HG02885 (cell line): ENCODE measurements at regions not wholly inside any gene's neighbourhood (a gene's known extent, or its start where the extent isn't known, plus 50 kb on each side); places are given as distances from the start of the nearest gene placed in this dataset.
"Not testable (repeated sequence)": the region's sequence is repeated elsewhere in the genome, so short reads cannot be mapped to it uniquely, and the experiment has no call there.

Experiments used
- ATAC-seq: cut with Tn5 transposase; IDR thresholded peaks from one replicate; pipeline ENCODE4 v1.9.1; 2021; ENCODE audit warnings: mild to moderate bottlenecking; ENCODE audit not compliant: unreplicated experiment, poor library complexity

GRCh38 chr18:38759457-38759856 lies 1193.9 kb upstream of the CELF4 start:
- ATAC-seq = no peak

GRCh38 chr18:38756436-38756835 lies 1190.8 kb upstream of the CELF4 start:
- no peak for ATAC-seq

- peak; percentile 63 for ATAC-seq
Observed at GRCh38 chr18:38752430-38752829, 1186.8 kb upstream of the CELF4 start.

- peak; percentile 56 for ATAC-seq
Observed at GRCh38 chr18:38751898-38752297, 1186.3 kb upstream of the CELF4 start.

GRCh38 chr18:38751211-38751610 lies 1185.6 kb upstream of the CELF4 start:
- no peak for ATAC-seq

GRCh38 chr18:38750751-38751150 lies 1185.2 kb upstream of the CELF4 start:
- ATAC-seq = no peak

- ATAC-seq = no peak
Observed at GRCh38 chr18:38747153-38747552, 1181.6 kb upstream of the CELF4 start.

- ATAC-seq = not testable (repeated sequence)
Observed at GRCh38 chr18:38720181-38720580, 1154.6 kb upstream of the CELF4 start.

GRCh38 chr18:38718365-38718901 lies 1152.8 kb upstream of the CELF4 start:
- ATAC-seq = no peak

- no peak for ATAC-seq
Observed at GRCh38 chr18:38709122-38709521, 1143.5 kb upstream of the CELF4 start.

- ATAC-seq = no peak
Observed at GRCh38 chr18:38706373-38706772, 1140.8 kb upstream of the CELF4 start.

GRCh38 chr18:38698088-38698487 lies 1132.5 kb upstream of the CELF4 start:
- no peak for ATAC-seq

- no peak for ATAC-seq
Observed at GRCh38 chr18:38695559-38696280, 1130.1 kb upstream of the CELF4 start.

GRCh38 chr18:38693104-38693503 lies 1127.5 kb upstream of the CELF4 start:
- ATAC-seq = no peak

- ATAC-seq = no peak
Observed at GRCh38 chr18:38690626-38691025, 1125.0 kb upstream of the CELF4 start.

- ATAC-seq = no peak
Observed at GRCh38 chr18:38688416-38688815, 1122.8 kb upstream of the CELF4 start.

- no peak for ATAC-seq
Observed at GRCh38 chr18:38670486-38670885, 1104.9 kb upstream of the CELF4 start.

GRCh38 chr18:38664929-38665328 lies 1099.3 kb upstream of the CELF4 start:
- no peak for ATAC-seq

- no peak for ATAC-seq
Observed at GRCh38 chr18:38663682-38664081, 1098.1 kb upstream of the CELF4 start.

GRCh38 chr18:38663270-38663669 lies 1097.7 kb upstream of the CELF4 start:
- ATAC-seq = no peak

GRCh38 chr18:38654946-38655345 lies 1089.3 kb upstream of the CELF4 start:
- no peak for ATAC-seq

GRCh38 chr18:38651736-38652135 lies 1086.1 kb upstream of the CELF4 start:
- no peak for ATAC-seq
